ENCODE measurements at regions not wholly inside any gene's neighbourhood (a gene's known extent, or its start where the extent isn't known, plus 50 kb on each side); places are given as distances from the start of the nearest gene placed in this dataset.

DNA sequence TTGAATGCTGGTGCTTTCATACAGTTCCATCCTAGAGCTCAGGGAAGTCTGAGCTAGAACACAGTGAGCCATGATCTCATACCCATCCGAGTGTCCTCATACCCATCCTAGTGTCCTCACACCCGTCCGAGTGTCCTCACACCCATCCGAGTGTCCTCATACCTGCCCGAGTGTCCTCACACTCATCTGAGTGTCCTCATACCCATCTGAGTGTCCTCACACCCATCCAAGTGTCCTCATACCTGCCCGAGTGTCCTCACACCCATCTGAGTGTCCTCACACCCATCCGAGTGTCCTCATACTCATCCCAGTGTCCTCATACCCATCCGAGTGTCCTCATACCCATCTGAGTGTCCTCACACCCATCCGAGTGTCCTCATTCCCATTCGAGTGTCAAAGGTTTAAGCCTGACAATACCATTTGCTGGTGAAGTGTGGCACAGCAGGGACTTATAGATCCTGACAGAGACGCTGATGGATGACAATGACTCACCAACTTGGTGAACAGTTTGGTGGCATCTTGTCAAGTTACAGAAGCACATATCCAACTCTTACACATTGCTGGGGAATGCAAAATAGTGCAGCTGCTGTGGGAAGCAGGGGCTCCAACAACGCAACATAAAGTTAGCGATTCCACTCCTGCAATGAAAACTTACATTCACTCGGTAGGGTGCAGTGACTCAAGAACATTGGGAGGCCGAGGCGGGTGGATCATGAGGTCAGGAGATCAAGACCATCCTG, 77.0 kb upstream of the COL5A1 start:
- TF ChIP-seq, protein P1, sequence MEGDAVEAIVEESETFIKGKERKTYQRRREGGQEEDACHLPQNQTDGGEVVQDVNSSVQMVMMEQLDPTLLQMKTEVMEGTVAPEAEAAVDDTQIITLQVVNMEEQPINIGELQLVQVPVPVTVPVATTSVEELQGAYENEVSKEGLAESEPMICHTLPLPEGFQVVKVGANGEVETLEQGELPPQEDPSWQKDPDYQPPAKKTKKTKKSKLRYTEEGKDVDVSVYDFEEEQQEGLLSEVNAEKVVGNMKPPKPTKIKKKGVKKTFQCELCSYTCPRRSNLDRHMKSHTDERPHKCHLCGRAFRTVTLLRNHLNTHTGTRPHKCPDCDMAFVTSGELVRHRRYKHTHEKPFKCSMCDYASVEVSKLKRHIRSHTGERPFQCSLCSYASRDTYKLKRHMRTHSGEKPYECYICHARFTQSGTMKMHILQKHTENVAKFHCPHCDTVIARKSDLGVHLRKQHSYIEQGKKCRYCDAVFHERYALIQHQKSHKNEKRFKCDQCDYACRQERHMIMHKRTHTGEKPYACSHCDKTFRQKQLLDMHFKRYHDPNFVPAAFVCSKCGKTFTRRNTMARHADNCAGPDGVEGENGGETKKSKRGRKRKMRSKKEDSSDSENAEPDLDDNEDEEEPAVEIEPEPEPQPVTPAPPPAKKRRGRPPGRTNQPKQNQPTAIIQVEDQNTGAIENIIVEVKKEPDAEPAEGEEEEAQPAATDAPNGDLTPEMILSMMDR (IDR thresholded peaks at IDR 0.05; ENCODE audit: insufficient read depth, low read length): no peak
- TF ChIP-seq POLR2AphosphoS5 (IDR thresholded peaks at IDR 0.05; ENCODE audit: low read depth) (no peak), SPI1 (IDR thresholded peaks at IDR 0.05; ENCODE audit: borderline replicate concordance, low read depth) (no peak)
- TF ChIP-seq, protein P2, sequence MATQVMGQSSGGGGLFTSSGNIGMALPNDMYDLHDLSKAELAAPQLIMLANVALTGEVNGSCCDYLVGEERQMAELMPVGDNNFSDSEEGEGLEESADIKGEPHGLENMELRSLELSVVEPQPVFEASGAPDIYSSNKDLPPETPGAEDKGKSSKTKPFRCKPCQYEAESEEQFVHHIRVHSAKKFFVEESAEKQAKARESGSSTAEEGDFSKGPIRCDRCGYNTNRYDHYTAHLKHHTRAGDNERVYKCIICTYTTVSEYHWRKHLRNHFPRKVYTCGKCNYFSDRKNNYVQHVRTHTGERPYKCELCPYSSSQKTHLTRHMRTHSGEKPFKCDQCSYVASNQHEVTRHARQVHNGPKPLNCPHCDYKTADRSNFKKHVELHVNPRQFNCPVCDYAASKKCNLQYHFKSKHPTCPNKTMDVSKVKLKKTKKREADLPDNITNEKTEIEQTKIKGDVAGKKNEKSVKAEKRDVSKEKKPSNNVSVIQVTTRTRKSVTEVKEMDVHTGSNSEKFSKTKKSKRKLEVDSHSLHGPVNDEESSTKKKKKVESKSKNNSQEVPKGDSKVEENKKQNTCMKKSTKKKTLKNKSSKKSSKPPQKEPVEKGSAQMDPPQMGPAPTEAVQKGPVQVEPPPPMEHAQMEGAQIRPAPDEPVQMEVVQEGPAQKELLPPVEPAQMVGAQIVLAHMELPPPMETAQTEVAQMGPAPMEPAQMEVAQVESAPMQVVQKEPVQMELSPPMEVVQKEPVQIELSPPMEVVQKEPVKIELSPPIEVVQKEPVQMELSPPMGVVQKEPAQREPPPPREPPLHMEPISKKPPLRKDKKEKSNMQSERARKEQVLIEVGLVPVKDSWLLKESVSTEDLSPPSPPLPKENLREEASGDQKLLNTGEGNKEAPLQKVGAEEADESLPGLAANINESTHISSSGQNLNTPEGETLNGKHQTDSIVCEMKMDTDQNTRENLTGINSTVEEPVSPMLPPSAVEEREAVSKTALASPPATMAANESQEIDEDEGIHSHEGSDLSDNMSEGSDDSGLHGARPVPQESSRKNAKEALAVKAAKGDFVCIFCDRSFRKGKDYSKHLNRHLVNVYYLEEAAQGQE (IDR thresholded peaks at IDR 0.05; ENCODE audit: insufficient replicate concordance, low read depth): no peak
- Histone ChIP-seq H3K27me3 (ENCODE audit: insufficient read depth, poor library complexity, severe bottlenecking) (peaks cover 4% of the 10 kb centered on the region), H3K27ac (replicated peaks) (no peak overlapping the region), H3K4me3 (replicated peaks; ENCODE audit: insufficient read depth, low read length) (no peak overlapping the region)
- DNase-seq (ENCODE audit: low read depth in 1 of 2, low spot score in 1 of 2): no peak

DNA sequence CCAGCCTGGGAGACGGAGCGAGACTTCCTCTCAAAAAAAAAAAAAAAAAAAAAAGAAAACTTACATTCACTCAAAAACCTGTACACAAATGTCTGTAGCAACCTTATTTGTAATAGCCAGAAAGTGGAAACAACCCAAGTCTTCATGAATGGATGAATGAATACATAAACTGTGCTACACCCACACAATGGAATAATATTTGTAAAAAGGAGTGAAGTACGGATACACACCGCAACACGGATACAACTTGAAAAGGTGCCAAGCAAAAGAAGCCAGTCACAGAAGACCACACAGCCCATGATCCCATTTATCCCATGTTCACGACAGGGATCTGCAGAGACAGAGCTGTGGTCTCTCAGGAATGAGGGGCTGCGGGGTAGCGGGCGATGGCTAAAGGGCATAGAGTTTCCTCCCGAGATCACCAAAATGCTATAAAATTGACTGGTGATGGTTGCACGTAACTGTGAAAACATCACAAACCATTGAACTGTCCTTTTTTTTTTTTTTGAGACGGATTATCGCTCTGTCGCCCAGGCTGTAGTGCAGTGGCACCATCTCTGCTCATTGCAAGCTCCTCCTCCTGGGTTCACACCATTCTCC, 76.2 kb upstream of the COL5A1 start:
- no peak overlapping the region for H3K4me3 ChIP-seq (replicated peaks; ENCODE audit: insufficient read depth, low read length)
- no peak overlapping the region for H3K27ac ChIP-seq (replicated peaks)
- DNase-seq (ENCODE audit: low read depth in 1 of 2, low spot score in 1 of 2): no peak
- peaks cover 4% of the 10 kb centered on the region for H3K27me3 ChIP-seq (ENCODE audit: insufficient read depth, poor library complexity, severe bottlenecking)
- TF ChIP-seq SPI1 (IDR thresholded peaks at IDR 0.05; ENCODE audit: borderline replicate concordance, low read depth) (no peak), POLR2AphosphoS5 (IDR thresholded peaks at IDR 0.05; ENCODE audit: low read depth) (no peak), GABPA (IDR thresholded peaks at IDR 0.05; ENCODE audit: low read depth) (no peak)
- TF ChIP-seq, protein P1 (IDR thresholded peaks at IDR 0.05; ENCODE audit: insufficient read depth, low read length): no peak
- TF ChIP-seq, protein P2 (IDR thresholded peaks at IDR 0.05; ENCODE audit: insufficient replicate concordance, low read depth): no peak

DNA sequence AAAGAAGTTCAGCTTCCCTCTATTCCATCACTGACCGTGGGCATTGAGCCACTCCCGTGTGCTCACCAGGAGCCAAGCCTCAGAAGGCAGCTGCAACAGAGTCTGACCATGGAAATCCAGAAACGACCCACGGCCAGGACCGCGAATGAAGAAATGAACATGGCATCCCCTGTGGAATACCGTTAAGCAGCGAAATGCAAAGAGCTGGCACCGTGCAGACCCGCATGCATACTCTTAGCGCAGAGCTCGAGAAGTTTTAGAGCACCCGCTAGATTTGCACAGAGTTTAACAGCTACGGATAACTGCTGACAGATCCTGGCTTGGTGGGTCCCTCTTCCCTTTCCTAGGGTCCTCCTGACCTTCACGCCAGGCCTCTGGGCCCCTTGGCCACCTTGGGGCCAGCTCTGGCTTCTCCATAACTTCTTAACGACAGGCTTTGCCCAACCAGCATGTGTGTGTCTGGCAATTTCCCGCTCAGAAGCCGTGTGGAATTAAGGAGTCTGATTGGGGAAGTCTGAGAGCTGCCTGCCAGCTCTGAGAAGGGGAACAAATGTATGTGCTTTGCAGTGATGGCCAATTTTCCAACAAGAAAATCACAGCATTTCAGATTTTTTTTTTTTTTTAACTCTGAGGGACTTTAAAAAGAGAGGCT, 75.3 kb upstream of the COL5A1 start:
- Histone ChIP-seq H3K4me3 (replicated peaks; ENCODE audit: insufficient read depth, low read length) (no peak overlapping the region), H3K27me3 (ENCODE audit: insufficient read depth, poor library complexity, severe bottlenecking) (peaks cover 4% of the 10 kb centered on the region), H3K27ac (replicated peaks) (no peak overlapping the region)
- TF ChIP-seq, protein P1 (IDR thresholded peaks at IDR 0.05; ENCODE audit: insufficient read depth, low read length): no peak
- TF ChIP-seq, protein P2 (IDR thresholded peaks at IDR 0.05; ENCODE audit: insufficient replicate concordance, low read depth): no peak
- TF ChIP-seq SPI1 (IDR thresholded peaks at IDR 0.05; ENCODE audit: borderline replicate concordance, low read depth) (no peak), POLR2AphosphoS5 (IDR thresholded peaks at IDR 0.05; ENCODE audit: low read depth) (no peak), GABPA (IDR thresholded peaks at IDR 0.05; ENCODE audit: low read depth) (no peak)
- DNase-seq (ENCODE audit: low read depth in 1 of 2, low spot score in 1 of 2): no peak

Measured in HL-60 (cell line).